Panc1 (cell line): ENCODE measurements at regions not wholly inside any gene's neighbourhood (a gene's known extent, or its start where the extent isn't known, plus 50 kb on each side); places are given as distances from the start of the nearest gene placed in this dataset.

Experiments
- CTCF ChIP-seq: fragments of 450-650 bp; IDR thresholded peaks from 2 replicates; pipeline ENCODE4 v1.5.1; 2017; ENCODE audit warnings: mild to moderate bottlenecking
- POLR2AphosphoS5 ChIP-seq: IDR thresholded peaks from 2 replicates; pipeline ENCODE4 v1.6.1; 2012; ENCODE audit warnings: mild to moderate bottlenecking, low read depth, low read length, moderate library complexity
- SIN3A ChIP-seq: IDR thresholded peaks from 2 replicates; pipeline ENCODE4 v1.6.1; 2012; ENCODE audit warnings: low read depth, mild to moderate bottlenecking, low read length, moderate library complexity, borderline replicate concordance; ENCODE audit not compliant: insufficient read depth

- TF ChIP-seq CTCF (no peak), SIN3A (no peak), POLR2AphosphoS5 (no peak)
These were observed 535.4 kb upstream of the RAB6C start for GRCh38 chr2:129443865-129444739.
